Adrenal gland (tissue), 7 donors: ENCODE measurements at regions not wholly inside any gene's neighbourhood (a gene's known extent, or its start where the extent isn't known, plus 50 kb on each side); places are given as distances from the start of the nearest gene placed in this dataset.

ENCODE experiments used
- DNase-seq, 7 donors: peaks; one replicate each; pipeline ENCODE4 v3.0.0-alpha.2; 2019 to 2020
- H3K27ac ChIP-seq, 5 donors: fragments of 200-600 bp; sonication (generic) in 4 of 5; 1 replicate in 3 of 5; 2 replicates in 2 of 5; pipeline versions ENCODE4 v1.5.1 to v1.8.0; 2016 to 2020; ENCODE audit warnings: mild to moderate bottlenecking in 1 of 5
- H3K27me3 ChIP-seq: fragments of 200-600 bp; 2 replicates; pipeline ENCODE4 v1.8.0; 2021
- H3K36me3 ChIP-seq, 2 donors: fragments of 200-600 bp; replicated peaks in 1 of 2; 1 replicate in 1 of 2; 2 replicates in 1 of 2; pipeline versions ENCODE4 v1.5.1 to v1.8.0; 2018 to 2022
- H3K4me1 ChIP-seq, 2 donors: fragments of 200-600 bp; replicated peaks in 1 of 2; 1 replicate in 1 of 2; 2 replicates in 1 of 2; pipeline versions ENCODE4 v1.5.1 to v1.8.0; 2018 to 2021
- H3K4me3 ChIP-seq, 4 donors: fragments of 200-600 bp; sonication (generic) in 3 of 4; one replicate each; pipeline ENCODE4 v1.5.1; 2016 to 2018
- H3K9me3 ChIP-seq, 3 donors: fragments of 200-600 bp; sonication (generic) in 1 of 3; replicated peaks in 1 of 3; 1 replicate in 2 of 3; 2 replicates in 1 of 3; pipeline versions ENCODE4 v1.5.1 to v1.8.0; 2016 to 2021
- POLR2A ChIP-seq, 2 donors: fragments of 450-650 bp; IDR thresholded peaks; one replicate each; pipeline ENCODE4 v1.6.1; 2017; ENCODE audit warnings: antibody characterized with exemption in 2 of 2, mild to moderate bottlenecking in 2 of 2, moderate library complexity in 1 of 2
- intact Hi-C, 2 donors: fragments of 100-400 bp; cut with DNase I; formaldehyde crosslinking; loops; one replicate each; pipeline versions ENCODE4 v1.14.1 to v1.15.0; 2022 to 2023
- TF ChIP-seq, protein P1 (sequence below), 6 experiments: fragments of 450-650 bp in 4 of 6; fragments of 200-600 bp in 2 of 6; sonication (generic) in 1 of 6; IDR thresholded peaks; 1 replicate in 5 of 6; 2 replicates in 1 of 6; pipeline versions ENCODE4 v1.5.1 to v1.8.0; 2016 to 2021; ENCODE audit warnings: antibody characterized with exemption in 6 of 6, mild to moderate bottlenecking in 2 of 6, moderate library complexity in 1 of 6
- donor health status: DM: yes; HTN: yes; CAD: no.
- donor health status: DM: no; HTN: no; CAD: no.
- donor health status: DM: no; HTN: no; CAD: no.

DNA sequence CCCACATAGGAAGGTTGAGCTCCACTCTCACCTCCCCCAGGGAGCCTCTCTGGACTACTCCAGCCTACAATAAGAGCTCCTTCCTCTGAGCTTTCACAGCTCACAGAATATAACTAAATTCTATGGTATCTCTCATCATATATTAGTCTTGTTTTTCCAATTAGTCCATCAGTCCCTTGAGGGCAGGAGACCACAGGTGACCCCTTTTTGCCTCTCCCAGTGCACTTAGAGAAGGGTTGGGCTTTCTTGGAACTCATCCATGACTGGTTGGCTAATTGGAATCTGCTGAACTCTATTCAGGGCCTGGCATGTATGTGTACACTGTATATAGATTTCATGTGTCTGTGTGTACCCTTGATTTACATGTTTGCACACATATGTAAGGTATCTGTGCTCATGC is 50.4 kb upstream of the ARAP3 start:
- intact Hi-C loops, result no loop called here
- Histone ChIP-seq H3K9me3 (no peaks in the 10 kb centered on the region), H3K27ac (no peak overlapping the region), H3K36me3 (no peaks in the 10 kb centered on the region), H3K27me3 (no peaks in the 10 kb centered on the region), H3K4me3 (no peak overlapping the region), H3K4me1 (no peaks in the 10 kb centered on the region)
- no peak for TF ChIP-seq POLR2A (IDR thresholded peaks at IDR 0.05)
- TF ChIP-seq, protein P1, sequence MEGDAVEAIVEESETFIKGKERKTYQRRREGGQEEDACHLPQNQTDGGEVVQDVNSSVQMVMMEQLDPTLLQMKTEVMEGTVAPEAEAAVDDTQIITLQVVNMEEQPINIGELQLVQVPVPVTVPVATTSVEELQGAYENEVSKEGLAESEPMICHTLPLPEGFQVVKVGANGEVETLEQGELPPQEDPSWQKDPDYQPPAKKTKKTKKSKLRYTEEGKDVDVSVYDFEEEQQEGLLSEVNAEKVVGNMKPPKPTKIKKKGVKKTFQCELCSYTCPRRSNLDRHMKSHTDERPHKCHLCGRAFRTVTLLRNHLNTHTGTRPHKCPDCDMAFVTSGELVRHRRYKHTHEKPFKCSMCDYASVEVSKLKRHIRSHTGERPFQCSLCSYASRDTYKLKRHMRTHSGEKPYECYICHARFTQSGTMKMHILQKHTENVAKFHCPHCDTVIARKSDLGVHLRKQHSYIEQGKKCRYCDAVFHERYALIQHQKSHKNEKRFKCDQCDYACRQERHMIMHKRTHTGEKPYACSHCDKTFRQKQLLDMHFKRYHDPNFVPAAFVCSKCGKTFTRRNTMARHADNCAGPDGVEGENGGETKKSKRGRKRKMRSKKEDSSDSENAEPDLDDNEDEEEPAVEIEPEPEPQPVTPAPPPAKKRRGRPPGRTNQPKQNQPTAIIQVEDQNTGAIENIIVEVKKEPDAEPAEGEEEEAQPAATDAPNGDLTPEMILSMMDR (IDR thresholded peaks at IDR 0.05), result no peak
- DNase-seq, result no peak
